Activated T-helper 1 cell treated with anti-CD3 and anti-CD28 coated beads, Interleukin-12 subunit alpha, Interleukin-12 subunit beta, Interleukin-2, Interleukin-4 antibody, amounts not matched to agents 30 ng/mL and 10 ng/mL and 1 ng/mL, durations not matched to agents 14 hours and 24 hours and 36 hours (primary cell): ENCODE measurements at regions not wholly inside any gene's neighbourhood (a gene's known extent, or its start where the extent isn't known, plus 50 kb on each side); places are given as distances from the start of the nearest gene placed in this dataset.

Source experiments
- DNase-seq: peaks from one replicate; pipeline ENCODE4 v3.0.0; 2021; ENCODE audit warnings: low spot score
- H3K27ac Mint-ChIP-seq: one replicate; pipeline ENCODE4 v1.8.0; 2021; ENCODE audit warnings: mild to moderate bottlenecking, mixed read lengths
- H3K27me3 Mint-ChIP-seq: one replicate; pipeline ENCODE4 v1.8.0; 2022; ENCODE audit warnings: mild to moderate bottlenecking, moderate library complexity, mixed read lengths; ENCODE audit not compliant: insufficient read depth
- H3K36me3 Mint-ChIP-seq: one replicate; pipeline ENCODE4 v1.8.0; 2021; ENCODE audit warnings: low read depth, mixed read lengths
- H3K4me1 Mint-ChIP-seq: one replicate; pipeline ENCODE4 v1.8.0; 2021; ENCODE audit warnings: low read depth, mixed read lengths
- H3K4me3 Mint-ChIP-seq: one replicate; pipeline ENCODE4 v1.8.0; 2021; ENCODE audit warnings: mild to moderate bottlenecking, moderate library complexity, mixed read lengths
- H3K9me3 Mint-ChIP-seq: one replicate; pipeline ENCODE4 v1.8.0; 2021; ENCODE audit warnings: mixed read lengths
- intact Hi-C: fragments of 100-400 bp; cut with micrococcal nuclease; formaldehyde crosslinking; loops from one replicate; pipeline ENCODE4 v1.15.1; 2024

DNA sequence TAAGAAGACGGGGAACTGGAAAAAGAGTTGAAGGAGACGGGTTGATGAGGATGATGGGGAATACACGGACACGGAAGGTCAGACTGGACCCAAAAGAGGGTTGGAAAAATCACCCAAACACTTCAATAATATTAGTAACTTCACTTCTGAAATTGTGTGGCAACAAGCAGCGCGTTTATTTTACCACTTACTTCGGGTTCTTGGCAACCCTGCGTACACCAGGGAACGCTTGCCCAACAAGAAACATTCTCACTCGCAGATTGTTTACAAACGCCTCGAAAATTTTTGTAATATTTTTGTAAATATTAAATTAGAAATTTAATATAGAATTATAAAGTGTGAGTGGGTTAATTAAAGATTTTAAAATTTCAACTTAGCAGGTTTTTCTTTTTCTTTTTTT lies 99.5 kb downstream of the CEBPB start:
- no peak for DNase-seq
- Mint-ChIP-seq H3K9me3 (no peaks in the 10 kb centered on the region), H3K36me3 (no peaks in the 10 kb centered on the region), H3K27me3 (no peaks in the 10 kb centered on the region), H3K4me1 (peaks cover 15% of the 10 kb centered on the region), H3K27ac (no peak overlapping the region), H3K4me3 (no peak overlapping the region)
- intact Hi-C loops: no loop called here

GRCh38 chr20:50290808-50291207 lies 100.2 kb downstream of the CEBPB start:
- H3K4me3 Mint-ChIP-seq: no peak overlapping the region

GRCh38 chr20:50291254-50292078 lies 100.8 kb downstream of the CEBPB start:
- Mint-ChIP-seq H3K36me3 (no peaks in the 10 kb centered on the region), H3K27ac (no peak overlapping the region), H3K4me1 (peaks cover 7% of the 10 kb centered on the region), H3K9me3 (no peaks in the 10 kb centered on the region), H3K27me3 (no peaks in the 10 kb centered on the region), H3K4me3 (no peak overlapping the region)
- no peak for DNase-seq
- intact Hi-C loops: no loop called here

More at GRCh38 chr20:50290808-50291207, 100.2 kb downstream of the CEBPB start:
- no peaks in the 10 kb centered on the region for H3K27me3 Mint-ChIP-seq
- peaks cover 13% of the 10 kb centered on the region for H3K4me1 Mint-ChIP-seq
- peak overlapping the region; percentile 38 for H3K27ac Mint-ChIP-seq
- H3K36me3 Mint-ChIP-seq: no peaks in the 10 kb centered on the region
- intact Hi-C loops: no loop called here
- H3K9me3 Mint-ChIP-seq: no peaks in the 10 kb centered on the region
- no peak for DNase-seq

DNA sequence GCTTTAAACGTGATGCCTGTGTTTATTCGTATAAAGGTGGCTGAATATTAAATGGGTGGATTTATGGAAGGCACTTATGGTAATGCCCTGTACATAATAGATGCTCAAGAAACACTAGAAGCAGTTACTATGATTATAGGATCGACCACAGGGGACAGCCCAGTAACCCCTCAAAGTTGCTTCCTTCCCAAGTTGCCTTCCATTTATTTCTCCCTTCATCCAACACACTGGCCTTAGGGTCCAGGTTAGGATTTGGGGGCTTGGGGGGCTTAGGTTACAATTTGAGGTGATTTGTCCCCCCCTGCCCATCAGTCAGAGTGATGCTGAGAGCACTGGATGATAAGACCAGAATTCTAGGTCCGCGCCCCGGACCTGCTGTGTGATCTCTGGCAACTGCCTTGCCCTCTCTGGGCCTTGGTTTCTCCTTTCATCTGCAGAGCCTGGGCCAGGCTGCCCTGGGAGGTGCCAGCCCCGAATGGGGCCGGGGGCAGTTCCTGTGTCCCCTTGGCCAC lies 101.5 kb downstream of the CEBPB start:
- intact Hi-C loops: no loop called here
- Mint-ChIP-seq H3K27me3 (no peaks in the 10 kb centered on the region), H3K9me3 (no peaks in the 10 kb centered on the region), H3K36me3 (no peaks in the 10 kb centered on the region), H3K4me3 (no peak overlapping the region), H3K4me1 (peaks cover 10% of the 10 kb centered on the region), H3K27ac (no peak overlapping the region)
- DNase-seq: no peak

DNA sequence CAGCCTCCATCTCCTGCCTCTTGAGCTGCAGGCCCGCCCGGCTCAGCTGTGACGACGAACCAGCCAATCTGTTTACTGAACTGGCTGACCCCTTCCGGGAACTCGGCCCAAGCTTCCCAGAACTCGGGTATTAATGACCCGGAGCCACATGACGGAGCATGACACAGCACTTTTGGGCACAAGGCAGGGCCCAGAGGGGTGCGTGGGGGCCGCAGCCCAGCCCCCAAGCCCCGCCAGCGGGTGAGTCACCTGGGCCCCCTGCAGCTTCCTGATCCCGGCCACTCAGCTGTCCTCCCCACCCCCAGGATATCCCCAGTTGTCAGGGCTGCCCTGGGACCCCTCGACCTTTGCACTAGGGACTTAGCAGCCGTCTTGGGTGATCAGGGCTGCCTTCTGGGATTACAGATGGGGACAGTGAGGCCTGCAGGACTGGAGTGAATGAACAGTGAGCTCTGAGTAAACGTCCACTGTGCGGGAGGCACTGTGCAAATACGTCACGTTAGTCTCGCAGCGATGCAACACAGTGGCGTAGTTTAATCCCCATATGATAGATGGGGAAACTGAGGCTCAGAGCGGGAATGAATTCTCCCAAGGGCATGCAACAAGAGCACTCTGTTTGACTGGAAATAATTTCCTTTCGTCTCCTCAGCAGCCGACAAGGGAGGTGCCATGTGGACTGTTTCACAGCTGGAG lies 102.1 kb downstream of the CEBPB start:
- Mint-ChIP-seq H3K27ac (no peak overlapping the region), H3K4me3 (no peak overlapping the region), H3K4me1 (peaks cover 16% of the 10 kb centered on the region), H3K36me3 (no peaks in the 10 kb centered on the region), H3K9me3 (no peaks in the 10 kb centered on the region), H3K27me3 (no peaks in the 10 kb centered on the region)
- DNase-seq: no peak
- intact Hi-C loops: no loop called here

DNA sequence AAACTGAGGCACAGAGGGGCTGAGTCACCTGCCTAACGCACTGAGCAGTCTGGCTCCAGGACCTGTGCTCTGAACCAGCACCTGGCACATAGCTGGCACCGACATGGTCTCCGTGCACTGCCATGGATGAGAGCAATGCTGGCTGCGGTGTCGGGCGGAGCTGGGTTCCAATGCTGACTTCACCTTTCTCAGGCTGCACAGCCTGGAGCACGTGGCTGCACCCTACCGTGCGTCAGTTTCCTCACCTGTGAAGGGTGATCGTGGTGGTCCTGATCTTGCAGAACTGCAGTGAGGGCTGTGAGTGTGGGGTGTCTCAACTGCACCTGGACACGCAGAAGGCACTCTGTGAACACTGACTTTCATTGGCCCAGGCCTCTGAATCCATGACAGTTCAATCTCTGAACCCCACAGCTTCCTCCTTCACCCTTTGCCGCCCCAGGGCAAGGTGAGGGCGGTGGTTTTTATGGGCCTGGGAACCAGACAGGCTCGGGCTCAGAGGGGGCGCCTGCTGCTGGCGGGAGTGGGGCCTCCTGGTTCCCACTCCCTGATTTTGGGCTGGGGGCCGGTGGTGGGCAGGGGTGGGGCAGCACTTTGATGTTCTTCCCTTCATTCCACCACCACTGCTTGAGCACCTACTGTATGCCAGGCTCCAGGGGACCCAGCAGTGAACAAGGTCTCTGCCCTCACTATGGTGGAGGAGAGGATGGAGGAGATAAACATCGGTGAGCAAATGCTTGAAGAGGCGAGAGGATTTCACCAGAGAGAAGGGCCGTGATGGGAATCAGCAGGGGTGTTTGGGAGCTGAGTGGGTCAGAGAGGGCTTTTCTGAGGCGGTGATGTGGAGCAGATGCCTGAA lies 102.9 kb downstream of the CEBPB start:
- H3K27me3 Mint-ChIP-seq: no peaks in the 10 kb centered on the region
- no peak overlapping the region for H3K4me3 Mint-ChIP-seq
- no peaks in the 10 kb centered on the region for H3K36me3 Mint-ChIP-seq
- no peak overlapping the region for H3K27ac Mint-ChIP-seq
- DNase-seq: no peak
- H3K4me1 Mint-ChIP-seq: peaks cover 23% of the 10 kb centered on the region
- H3K9me3 Mint-ChIP-seq: no peaks in the 10 kb centered on the region
- intact Hi-C loops: no loop called here

GRCh38 chr20:50294164-50295088 lies 103.8 kb downstream of the CEBPB start:
- H3K36me3 Mint-ChIP-seq: no peaks in the 10 kb centered on the region
- H3K4me3 Mint-ChIP-seq: no peak overlapping the region
- no peak for DNase-seq
- intact Hi-C loops: no loop called here
- no peaks in the 10 kb centered on the region for H3K9me3 Mint-ChIP-seq
- peaks cover 26% of the 10 kb centered on the region for H3K4me1 Mint-ChIP-seq
- H3K27ac Mint-ChIP-seq: no peak overlapping the region
- H3K27me3 Mint-ChIP-seq: no peaks in the 10 kb centered on the region

DNA sequence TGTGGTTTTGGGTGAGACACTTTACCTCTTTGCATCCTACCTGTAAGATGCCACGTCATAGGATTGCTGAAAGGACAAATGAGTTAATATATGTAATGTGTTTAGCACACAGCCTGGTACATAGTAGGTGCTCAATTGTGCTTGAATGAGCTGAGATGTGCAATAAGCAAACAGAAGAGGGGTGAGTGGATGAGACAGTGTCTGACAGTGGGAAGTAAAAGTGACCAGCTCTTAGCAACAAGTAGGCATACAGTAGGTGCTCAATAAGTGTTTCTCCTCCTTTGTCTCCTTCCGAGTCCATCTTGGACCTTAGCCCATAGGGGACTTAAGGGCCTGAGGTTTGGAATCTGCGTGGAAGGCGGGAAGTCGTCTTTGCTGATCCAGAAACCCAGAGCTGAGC lies 104.7 kb downstream of the CEBPB start:
- H3K9me3 Mint-ChIP-seq: no peaks in the 10 kb centered on the region
- H3K36me3 Mint-ChIP-seq: no peaks in the 10 kb centered on the region
- H3K27me3 Mint-ChIP-seq: peaks cover 2% of the 10 kb centered on the region
- H3K4me1 Mint-ChIP-seq: peaks cover 26% of the 10 kb centered on the region
- intact Hi-C loops: no loop called here
- peak overlapping the region; percentile 27 for H3K27ac Mint-ChIP-seq
- no peak overlapping the region for H3K4me3 Mint-ChIP-seq
- DNase-seq: no peak

DNA sequence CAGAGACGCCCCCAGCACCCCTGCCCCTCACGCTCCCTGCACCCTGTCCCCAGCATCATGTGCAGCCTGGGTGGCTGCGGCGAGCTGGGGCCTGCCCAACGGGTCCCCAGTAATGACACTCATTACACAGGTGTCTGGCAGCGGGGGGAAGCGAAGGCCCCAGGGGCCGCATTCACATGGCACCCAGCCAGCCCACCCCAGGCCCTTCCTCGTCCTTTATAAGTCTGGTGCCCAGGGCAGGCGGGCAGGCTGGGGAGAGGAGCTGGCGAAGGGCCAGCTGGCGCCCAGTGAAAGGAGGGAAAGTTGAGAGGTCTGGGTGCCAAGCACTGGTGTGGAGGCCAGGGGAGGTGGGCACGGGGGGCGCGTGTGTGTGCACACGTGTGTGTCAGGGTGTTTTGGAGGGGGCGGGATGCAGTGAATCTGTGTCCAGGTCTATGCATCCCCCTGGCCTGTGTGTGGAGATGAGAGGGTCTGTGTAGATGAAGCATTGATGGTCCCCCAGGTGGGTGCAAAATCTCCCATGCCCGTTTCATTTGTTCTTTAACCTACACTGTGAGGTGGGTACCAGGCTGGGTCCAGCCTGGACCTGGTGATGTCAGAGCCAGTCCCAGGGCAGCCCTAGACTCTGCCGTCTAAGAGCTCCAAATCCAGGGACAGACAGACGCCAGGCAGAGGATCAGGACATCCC lies 105.3 kb downstream of the CEBPB start:
- no peak overlapping the region for H3K27ac Mint-ChIP-seq
- peaks cover 2% of the 10 kb centered on the region for H3K27me3 Mint-ChIP-seq
- no peaks in the 10 kb centered on the region for H3K36me3 Mint-ChIP-seq
- intact Hi-C loops: loop anchor here (2.0 kb wide), 1 partner anchor 43 kb away; no protein-coding TSS in a partner anchor
- no peak overlapping the region for H3K4me3 Mint-ChIP-seq
- DNase-seq: no peak
- no peaks in the 10 kb centered on the region for H3K9me3 Mint-ChIP-seq
- H3K4me1 Mint-ChIP-seq: peaks cover 26% of the 10 kb centered on the region

DNA sequence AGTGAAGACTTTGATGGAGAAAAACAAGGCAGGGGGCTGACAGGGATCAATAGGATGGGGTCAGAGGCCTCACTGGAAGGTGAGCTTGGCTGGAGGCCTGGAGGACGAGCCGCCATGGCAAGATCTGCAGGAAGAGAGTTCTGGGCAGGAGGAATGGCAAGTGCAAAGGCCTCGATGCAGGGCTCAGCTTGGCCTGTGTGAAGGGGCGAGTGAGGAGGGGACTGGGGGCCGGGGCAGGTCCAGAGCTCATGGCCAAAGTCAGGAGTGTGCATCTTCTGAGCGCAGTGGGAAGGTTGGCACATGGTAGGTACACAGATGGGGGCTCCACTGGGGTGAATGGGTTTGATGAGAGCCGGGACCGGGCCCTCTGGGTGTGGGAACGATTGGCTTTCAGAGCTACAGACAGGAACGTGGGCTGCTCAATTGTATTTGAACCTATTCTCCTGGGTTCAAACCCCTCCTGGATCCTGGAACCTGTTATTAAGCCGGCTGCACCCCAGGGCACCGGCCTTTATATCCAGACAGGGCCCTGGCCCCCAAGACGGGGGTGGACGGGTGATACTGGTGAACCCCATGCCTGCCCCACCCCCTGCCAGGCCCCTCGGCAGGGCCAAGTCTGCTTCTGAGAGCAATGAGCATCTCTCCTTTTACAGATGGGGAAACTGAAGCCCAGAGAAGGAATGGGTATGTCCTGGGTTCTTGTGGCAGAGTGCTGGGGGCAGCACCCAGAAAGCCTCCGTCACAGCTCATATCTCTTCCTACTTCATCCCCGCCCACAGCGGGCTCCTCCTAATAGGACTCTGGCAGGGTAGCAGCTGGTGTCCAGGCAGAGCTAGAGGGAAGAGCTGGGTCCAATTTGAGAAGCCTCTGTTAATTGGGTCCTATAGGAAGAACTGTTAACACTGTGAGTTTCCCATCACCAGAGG lies 106.1 kb downstream of the CEBPB start:
- Mint-ChIP-seq H3K4me3 (no peak overlapping the region), H3K9me3 (no peaks in the 10 kb centered on the region), H3K27ac (no peak overlapping the region), H3K27me3 (peaks cover 2% of the 10 kb centered on the region), H3K36me3 (no peaks in the 10 kb centered on the region), H3K4me1 (peaks cover 26% of the 10 kb centered on the region)
- DNase-seq: no peak
- intact Hi-C loops: loop anchor here (2.0 kb wide), 1 partner anchor 42 kb away; no protein-coding TSS in a partner anchor
